ENCODE measurements at regions not wholly inside any gene's neighbourhood (a gene's known extent, or its start where the extent isn't known, plus 50 kb on each side); places are given as distances from the start of the nearest gene placed in this dataset.
"Not testable (repeated sequence)": the region's sequence is repeated elsewhere in the genome, so short reads cannot be mapped to it uniquely, and the experiment has no call there.

DNA sequence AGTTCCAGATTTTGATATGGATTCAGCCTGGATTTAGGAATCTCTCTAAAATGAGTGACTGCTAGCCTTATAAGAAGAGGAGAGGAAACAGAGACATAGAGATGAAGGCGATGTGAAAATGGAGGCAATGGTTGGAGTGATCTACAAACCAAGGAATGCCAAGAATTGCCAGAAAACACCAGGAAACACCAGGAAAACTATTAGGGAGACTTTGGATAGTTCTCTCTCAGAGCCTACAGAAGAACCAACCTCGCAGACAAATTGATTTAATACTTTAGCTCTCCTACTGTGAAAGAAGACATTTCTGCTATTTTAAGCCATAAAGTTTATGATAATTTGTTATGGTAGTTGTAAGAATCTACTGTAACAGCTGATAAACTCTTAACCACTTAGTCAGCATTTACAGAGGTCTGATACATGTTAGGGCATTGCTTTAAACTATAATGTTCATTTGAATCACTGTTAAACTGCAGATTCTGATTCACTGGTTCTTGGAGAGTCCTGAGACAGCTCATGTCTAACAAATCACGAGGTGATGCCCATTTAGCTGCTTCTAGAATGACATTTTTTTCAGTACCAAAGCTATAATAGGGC, 1702.6 kb upstream of the LRRTM1 start:
- Histone ChIP-seq H3K9me3 (ENCODE audit: control insufficient read depth in 4 of 4, insufficient read depth in 3 of 4, low read length in 3 of 4) (no peaks in the 10 kb centered on the region), H3K27me3 (ENCODE audit: control insufficient read depth in 3 of 3, insufficient read depth in 3 of 3, low read length in 2 of 3) (no peaks in the 10 kb centered on the region), H3K9ac (ENCODE audit: insufficient read depth in 1 of 2, low read length in 2 of 2) (no peak overlapping the region), H3K36me3 (ENCODE audit: control insufficient read depth in 4 of 4, insufficient read depth in 4 of 4, low read length in 4 of 4) (no peaks in the 10 kb centered on the region), H3K27ac (ENCODE audit: low read depth in 1 of 2, low read length in 1 of 2) (no peak overlapping the region), H3K4me1 (ENCODE audit: control insufficient read depth in 5 of 5, insufficient read depth in 5 of 5, low read length in 5 of 5) (no peaks in the 10 kb centered on the region), H3K4me3 (no peak overlapping the region)
- ATAC-seq (ENCODE audit: insufficient read depth, low FRiP score) (no peak), DNase-seq (no peak)
- TF ChIP-seq, protein P1, sequence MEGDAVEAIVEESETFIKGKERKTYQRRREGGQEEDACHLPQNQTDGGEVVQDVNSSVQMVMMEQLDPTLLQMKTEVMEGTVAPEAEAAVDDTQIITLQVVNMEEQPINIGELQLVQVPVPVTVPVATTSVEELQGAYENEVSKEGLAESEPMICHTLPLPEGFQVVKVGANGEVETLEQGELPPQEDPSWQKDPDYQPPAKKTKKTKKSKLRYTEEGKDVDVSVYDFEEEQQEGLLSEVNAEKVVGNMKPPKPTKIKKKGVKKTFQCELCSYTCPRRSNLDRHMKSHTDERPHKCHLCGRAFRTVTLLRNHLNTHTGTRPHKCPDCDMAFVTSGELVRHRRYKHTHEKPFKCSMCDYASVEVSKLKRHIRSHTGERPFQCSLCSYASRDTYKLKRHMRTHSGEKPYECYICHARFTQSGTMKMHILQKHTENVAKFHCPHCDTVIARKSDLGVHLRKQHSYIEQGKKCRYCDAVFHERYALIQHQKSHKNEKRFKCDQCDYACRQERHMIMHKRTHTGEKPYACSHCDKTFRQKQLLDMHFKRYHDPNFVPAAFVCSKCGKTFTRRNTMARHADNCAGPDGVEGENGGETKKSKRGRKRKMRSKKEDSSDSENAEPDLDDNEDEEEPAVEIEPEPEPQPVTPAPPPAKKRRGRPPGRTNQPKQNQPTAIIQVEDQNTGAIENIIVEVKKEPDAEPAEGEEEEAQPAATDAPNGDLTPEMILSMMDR (IDR thresholded peaks at IDR 0.05; ENCODE audit: control extremely low read depth, extremely low read depth): no peak
- 67 to 76% methylated on average over 3 of the region's 3 CpGs for WGBS, 2 donors

DNA sequence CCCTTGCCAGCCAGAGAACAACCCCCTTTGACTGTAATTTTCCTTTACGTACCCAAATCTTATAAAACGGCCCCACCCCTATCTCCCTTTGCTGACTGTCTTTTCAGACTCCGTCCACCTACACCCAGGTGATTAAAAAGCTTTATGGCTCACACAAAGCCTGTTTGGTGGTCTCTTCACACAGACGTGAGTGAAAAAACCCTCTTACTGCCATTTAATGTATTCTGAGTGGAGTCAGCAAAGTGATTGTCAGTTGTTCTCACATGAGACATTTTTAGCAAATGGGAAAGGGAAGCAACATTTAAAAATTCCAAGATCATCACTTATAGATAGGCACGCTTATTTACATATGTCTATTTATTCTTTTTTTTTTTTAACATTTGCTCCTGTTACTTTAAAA, 1701.3 kb upstream of the LRRTM1 start:
- not testable (repeated sequence) for H3K27me3 ChIP-seq (ENCODE audit: control insufficient read depth in 3 of 3, insufficient read depth in 3 of 3, low read length in 2 of 3); ATAC-seq (ENCODE audit: insufficient read depth, low FRiP score); H3K4me1 ChIP-seq (ENCODE audit: control insufficient read depth in 5 of 5, insufficient read depth in 5 of 5, low read length in 5 of 5); H3K36me3 ChIP-seq (ENCODE audit: control insufficient read depth in 4 of 4, insufficient read depth in 4 of 4, low read length in 4 of 4); DNase-seq; H3K4me3 ChIP-seq; H3K9me3 ChIP-seq (ENCODE audit: control insufficient read depth in 4 of 4, insufficient read depth in 3 of 4, low read length in 3 of 4); H3K9ac ChIP-seq (ENCODE audit: insufficient read depth in 1 of 2, low read length in 2 of 2); H3K27ac ChIP-seq (ENCODE audit: low read depth in 1 of 2, low read length in 1 of 2)
- 83 to 86% methylated on average over 5 of the region's 5 CpGs for WGBS, 2 donors

DNA sequence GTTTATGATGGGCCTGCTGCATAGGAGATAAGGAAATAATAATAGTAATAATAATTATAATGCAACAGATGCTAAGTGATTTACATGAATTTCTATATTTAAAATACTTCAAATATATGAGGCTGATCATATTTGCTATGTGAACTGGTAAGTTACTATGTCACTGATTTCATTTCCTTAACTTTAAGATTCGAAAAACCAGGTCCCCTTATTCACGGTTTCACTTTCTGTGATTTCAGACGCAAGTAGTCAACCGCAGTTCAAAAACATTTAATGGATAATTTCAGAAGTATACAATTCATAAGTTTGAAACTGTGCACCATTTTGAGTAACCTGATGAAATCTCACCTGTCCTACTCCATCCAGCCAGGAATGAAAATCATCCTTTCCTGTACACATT, 1697.1 kb upstream of the LRRTM1 start:
- no peak for DNase-seq
- no peak overlapping the region for H3K4me3 ChIP-seq
- H3K27me3 ChIP-seq (ENCODE audit: control insufficient read depth in 3 of 3, insufficient read depth in 3 of 3, low read length in 2 of 3): no peaks in the 10 kb centered on the region
- H3K27ac ChIP-seq (ENCODE audit: low read depth in 1 of 2, low read length in 1 of 2): no peak overlapping the region
- no peak for ATAC-seq (ENCODE audit: insufficient read depth, low FRiP score)
- H3K9me3 ChIP-seq (ENCODE audit: control insufficient read depth in 4 of 4, insufficient read depth in 3 of 4, low read length in 3 of 4): no peaks in the 10 kb centered on the region
- H3K9ac ChIP-seq (ENCODE audit: insufficient read depth in 1 of 2, low read length in 2 of 2): no peak overlapping the region
- WGBS, 2 donors: 68 to 71% methylated on average over 4 of the region's 4 CpGs
- TF ChIP-seq, protein P1 (IDR thresholded peaks at IDR 0.05; ENCODE audit: control extremely low read depth, extremely low read depth): no peak
- H3K4me1 ChIP-seq (ENCODE audit: control insufficient read depth in 5 of 5, insufficient read depth in 5 of 5, low read length in 5 of 5): no peaks in the 10 kb centered on the region
- H3K36me3 ChIP-seq (ENCODE audit: control insufficient read depth in 4 of 4, insufficient read depth in 4 of 4, low read length in 4 of 4): no peaks in the 10 kb centered on the region

DNA sequence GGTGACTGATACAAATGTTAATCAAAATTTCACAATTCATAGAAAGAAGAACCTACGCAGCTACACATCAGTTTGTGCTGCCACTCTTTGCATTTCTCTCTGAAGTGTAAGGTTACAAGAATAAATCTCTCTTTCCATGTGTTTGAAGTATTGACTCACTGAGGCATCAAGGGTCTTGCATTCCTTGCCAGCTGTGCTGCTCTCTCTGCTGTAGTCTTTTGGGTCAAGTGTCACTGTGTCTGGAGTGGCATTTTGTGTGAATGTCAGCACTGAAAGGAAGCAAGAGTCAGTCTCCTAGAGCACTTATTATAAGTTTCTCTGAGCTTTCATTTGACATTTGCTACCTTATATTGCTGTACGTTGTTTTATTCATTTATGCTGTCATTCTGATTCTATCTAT, 1696.1 kb upstream of the LRRTM1 start:
- no peaks in the 10 kb centered on the region for H3K4me1 ChIP-seq (ENCODE audit: control insufficient read depth in 5 of 5, insufficient read depth in 5 of 5, low read length in 5 of 5)
- no peaks in the 10 kb centered on the region for H3K9me3 ChIP-seq (ENCODE audit: control insufficient read depth in 4 of 4, insufficient read depth in 3 of 4, low read length in 3 of 4)
- H3K9ac ChIP-seq (ENCODE audit: insufficient read depth in 1 of 2, low read length in 2 of 2): no peak overlapping the region
- no peak overlapping the region for H3K27ac ChIP-seq (ENCODE audit: low read depth in 1 of 2, low read length in 1 of 2)
- H3K4me3 ChIP-seq: no peak overlapping the region
- no peaks in the 10 kb centered on the region for H3K27me3 ChIP-seq (ENCODE audit: control insufficient read depth in 3 of 3, insufficient read depth in 3 of 3, low read length in 2 of 3)
- 67 to 86% methylated on average over 2 of the region's 2 CpGs for WGBS, 2 donors
- ATAC-seq (ENCODE audit: insufficient read depth, low FRiP score) (no peak), DNase-seq (peak in 1 of 3 donors; percentile 17)
- TF ChIP-seq, protein P1 (IDR thresholded peaks at IDR 0.05; ENCODE audit: control extremely low read depth, extremely low read depth): no peak
- H3K36me3 ChIP-seq (ENCODE audit: control insufficient read depth in 4 of 4, insufficient read depth in 4 of 4, low read length in 4 of 4): no peaks in the 10 kb centered on the region
